GM18505 (cell line): ENCODE measurements at regions not wholly inside any gene's neighbourhood (a gene's known extent, or its start where the extent isn't known, plus 50 kb on each side); places are given as distances from the start of the nearest gene placed in this dataset.

Experiments used
- ATAC-seq: cut with Tn5 transposase; IDR thresholded peaks from one replicate; pipeline ENCODE4 v1.9.1; 2021; ENCODE audit not compliant: unreplicated experiment
- POLR2A ChIP-seq: IDR thresholded peaks from 4 replicates; pipeline ENCODE4 v1.6.1; 2011; ENCODE audit warnings: borderline replicate concordance; ENCODE audit not compliant: insufficient read depth, insufficient read length; ENCODE audit errors: extremely low read depth

- ATAC-seq = no peak
- no peak for TF ChIP-seq POLR2A
Measured at GRCh38 chr2:9141706-9142460, 64.7 kb upstream of the ASAP2 start.

GRCh38 chr2:9141091-9141667, 65.4 kb upstream of the ASAP2 start:
- no peak for TF ChIP-seq POLR2A
- no peak for ATAC-seq

- TF ChIP-seq POLR2A = no peak
- ATAC-seq = no peak
Measured at GRCh38 chr2:9140645-9141044, 66.0 kb upstream of the ASAP2 start.

GRCh38 chr2:9139491-9140443, 66.8 kb upstream of the ASAP2 start:
- no peak for TF ChIP-seq POLR2A
- ATAC-seq = no peak

GRCh38 chr2:9137379-9138150, 69.0 kb upstream of the ASAP2 start:
- ATAC-seq = no peak
- TF ChIP-seq POLR2A = no peak

GRCh38 chr2:9135822-9136558, 70.6 kb upstream of the ASAP2 start:
- TF ChIP-seq POLR2A = no peak
- ATAC-seq = no peak

GRCh38 chr2:9127316-9127715, 79.3 kb upstream of the ASAP2 start:
- TF ChIP-seq POLR2A = no peak

GRCh38 chr2:9126540-9126939, 80.1 kb upstream of the ASAP2 start:
- no peak for TF ChIP-seq POLR2A
- ATAC-seq = no peak

More at GRCh38 chr2:9127316-9127715, 79.3 kb upstream of the ASAP2 start:
- ATAC-seq = no peak

GRCh38 chr2:9124231-9124741, 82.3 kb upstream of the ASAP2 start:
- ATAC-seq = no peak

GRCh38 chr2:9123069-9123468, 83.5 kb upstream of the ASAP2 start:
- TF ChIP-seq POLR2A = no peak
- ATAC-seq = no peak

More at GRCh38 chr2:9124231-9124741, 82.3 kb upstream of the ASAP2 start:
- TF ChIP-seq POLR2A = no peak

- no peak for ATAC-seq
- TF ChIP-seq POLR2A = no peak
Measured at GRCh38 chr2:9122367-9122766, 84.2 kb upstream of the ASAP2 start.

GRCh38 chr2:9118383-9118960, 88.1 kb upstream of the ASAP2 start:
- no peak for TF ChIP-seq POLR2A
- ATAC-seq = no peak
